GM23338 (cell line): ENCODE measurements at regions not wholly inside any gene's neighbourhood (a gene's known extent, or its start where the extent isn't known, plus 50 kb on each side); places are given as distances from the start of the nearest gene placed in this dataset.

Source experiments
- ATAC-seq: fragments of 200-7000 bp; cut with Tn5 transposase; 3 replicates; pipeline ENCODE4 v1.9.1; 2020
- DNase-seq: peaks from one replicate; pipeline ENCODE4 v3.0.0-alpha.2; 2015; ENCODE audit warnings: low spot score
- H2AFZ ChIP-seq: fragments of 200-600 bp; sonication (generic); 2 replicates; pipeline ENCODE4 v1.8.0; 2016; ENCODE audit warnings: antibody characterized with exemption, mild to moderate bottlenecking, moderate library complexity
- H3F3A ChIP-seq: fragments of 200-600 bp; sonication (generic); replicated peaks from 2 replicates; pipeline ENCODE4 v1.8.0; 2017; ENCODE audit warnings: antibody characterized with exemption, mixed run types, low read depth
- H3K27ac ChIP-seq: fragments of 200-600 bp; sonication (generic); 2 replicates; pipeline ENCODE4 v1.6.1; 2016; ENCODE audit warnings: low read depth
- H3K27me3 ChIP-seq: fragments of 200-600 bp; sonication (generic); 2 replicates; pipeline ENCODE4 v1.8.0; 2016; ENCODE audit warnings: mild to moderate bottlenecking, mixed run types, moderate library complexity; ENCODE audit not compliant: insufficient read depth
- H3K36me3 ChIP-seq: fragments of 200-600 bp; sonication (generic); 2 replicates; pipeline ENCODE4 v1.8.0; 2016; ENCODE audit warnings: mild to moderate bottlenecking; ENCODE audit not compliant: insufficient read depth
- H3K4me1 ChIP-seq: fragments of 200-600 bp; sonication (generic); 2 replicates; pipeline ENCODE4 v1.8.0; 2016; ENCODE audit warnings: mild to moderate bottlenecking, moderate library complexity; ENCODE audit not compliant: insufficient read depth
- H3K4me2 ChIP-seq: fragments of 200-600 bp; sonication (generic); 2 replicates; pipeline ENCODE4 v1.7.1; 2017; ENCODE audit warnings: mixed run types
- H3K4me3 ChIP-seq: fragments of 200-600 bp; sonication (generic); 2 replicates; pipeline ENCODE4 v1.6.1; 2016; ENCODE audit warnings: mixed run types
- H3K79me2 ChIP-seq: fragments of 200-600 bp; sonication (generic); replicated peaks from 2 replicates; pipeline ENCODE4 v1.8.0; 2017; ENCODE audit warnings: mild to moderate bottlenecking; ENCODE audit not compliant: insufficient read depth
- H3K9me2 ChIP-seq: fragments of 200-600 bp; sonication (generic); 2 replicates; pipeline ENCODE4 v1.8.0; 2017; ENCODE audit not compliant: insufficient read depth
- H4K20me1 ChIP-seq: fragments of 200-600 bp; sonication (generic); replicated peaks from 2 replicates; pipeline ENCODE4 v1.8.0; 2017; ENCODE audit warnings: mild to moderate bottlenecking; ENCODE audit not compliant: insufficient read depth
- H3K27ac Mint-ChIP-seq: 2 replicates; pipeline ENCODE4 v1.8.0; 2020; ENCODE audit warnings: inconsistent platforms, mild to moderate bottlenecking, moderate library complexity, mixed read lengths
- H3K27me3 Mint-ChIP-seq: 3 replicates; pipeline ENCODE4 v1.8.0; 2022; ENCODE audit warnings: low read depth, mild to moderate bottlenecking, moderate library complexity, mixed read lengths, inconsistent platforms; ENCODE audit not compliant: insufficient read depth, poor library complexity
- H3K36me3 Mint-ChIP-seq: 3 replicates; pipeline ENCODE4 v1.8.0; 2021; ENCODE audit warnings: low read depth, mild to moderate bottlenecking, inconsistent platforms, moderate library complexity, mixed read lengths
- H3K4me1 Mint-ChIP-seq: 3 replicates; pipeline ENCODE4 v1.8.0; 2020; ENCODE audit warnings: mild to moderate bottlenecking, inconsistent platforms, mixed read lengths
- H3K4me3 Mint-ChIP-seq: 3 replicates; pipeline ENCODE4 v1.8.0; 2021; ENCODE audit warnings: moderate library complexity, mild to moderate bottlenecking, inconsistent platforms, mixed read lengths
- H3K9me3 Mint-ChIP-seq: 3 replicates; pipeline ENCODE4 v1.8.0; 2020; ENCODE audit warnings: moderate library complexity, mild to moderate bottlenecking, inconsistent platforms, mixed read lengths
- CREB1 ChIP-seq: fragments of 250-450 bp; sonication (Bioruptor Pico); IDR thresholded peaks from 2 replicates; pipeline ENCODE4 v1.5.0; 2020; ENCODE audit warnings: low read depth, mild to moderate bottlenecking, moderate library complexity
- JUNB ChIP-seq: IDR thresholded peaks from one replicate; pipeline ENCODE4 v1.6.1; 2016; ENCODE audit warnings: antibody characterized with exemption; ENCODE audit not compliant: unreplicated experiment
- STAT1 ChIP-seq: IDR thresholded peaks from one replicate; pipeline ENCODE4 v1.6.1; 2016; ENCODE audit warnings: antibody characterized with exemption; ENCODE audit not compliant: unreplicated experiment
- TF ChIP-seq, protein P1 (sequence below), 2 experiments: fragments of 200-600 bp in 1 of 2; sonication (generic) in 1 of 2; conservative IDR thresholded peaks; 2 replicates each; pipeline versions ENCODE4 v1.5.1 to v1.6.1; 2016 to 2017; ENCODE audit warnings: antibody characterized with exemption in 2 of 2, low read depth in 2 of 2, mild to moderate bottlenecking in 2 of 2, moderate library complexity in 1 of 2
- TF ChIP-seq, protein P2 (sequence below): fragments of 250-450 bp; sonication (Bioruptor Pico); IDR thresholded peaks from 2 replicates; pipeline ENCODE4 v1.5.0; 2020; ENCODE audit warnings: mild to moderate bottlenecking, moderate library complexity

DNA sequence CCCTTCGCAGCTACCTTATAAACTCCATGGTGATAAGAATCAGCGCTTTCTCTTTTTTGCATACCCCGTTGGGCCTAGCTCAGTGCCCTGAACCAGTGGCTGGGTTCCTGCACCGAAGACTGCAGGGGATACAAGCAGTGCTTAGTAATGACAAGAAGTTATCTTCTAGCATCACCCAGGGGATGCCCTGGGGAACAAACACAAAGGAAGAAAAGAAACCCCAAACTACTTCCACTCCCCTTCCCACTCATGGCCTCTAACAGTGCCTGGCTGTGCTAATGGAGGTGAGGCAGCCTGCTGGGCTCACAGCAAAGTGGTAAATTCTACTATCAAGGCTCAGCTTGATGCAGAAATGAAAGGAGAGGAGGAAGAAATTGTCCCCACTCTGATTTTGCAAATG, 314.7 kb downstream of the TXNL1 start:
- no peaks in the 10 kb centered on the region for H3K27me3 ChIP-seq
- Mint-ChIP-seq H3K9me3 (no peaks in the 10 kb centered on the region), H3K36me3 (no peaks in the 10 kb centered on the region), H3K4me3 (no peak overlapping the region), H3K27ac (no peak overlapping the region), H3K27me3 (peaks cover 5% of the 10 kb centered on the region), H3K4me1 (peaks cover 5% of the 10 kb centered on the region; the same call in 1 of the 3 replicates)
- H3K79me2 ChIP-seq: no peaks in the 10 kb centered on the region
- peak overlapping the region; percentile 57; the same call in 1 of the 2 replicates for H2AFZ ChIP-seq
- no peak overlapping the region for H3K27ac ChIP-seq
- no peaks in the 10 kb centered on the region for H3F3A ChIP-seq
- no peaks in the 10 kb centered on the region for H3K4me1 ChIP-seq
- H4K20me1 ChIP-seq: no peaks in the 10 kb centered on the region
- H3K36me3 ChIP-seq: no peaks in the 10 kb centered on the region
- H3K4me2 ChIP-seq: no peak overlapping the region
- no peak for TF ChIP-seq STAT1
- TF ChIP-seq, protein P1, sequence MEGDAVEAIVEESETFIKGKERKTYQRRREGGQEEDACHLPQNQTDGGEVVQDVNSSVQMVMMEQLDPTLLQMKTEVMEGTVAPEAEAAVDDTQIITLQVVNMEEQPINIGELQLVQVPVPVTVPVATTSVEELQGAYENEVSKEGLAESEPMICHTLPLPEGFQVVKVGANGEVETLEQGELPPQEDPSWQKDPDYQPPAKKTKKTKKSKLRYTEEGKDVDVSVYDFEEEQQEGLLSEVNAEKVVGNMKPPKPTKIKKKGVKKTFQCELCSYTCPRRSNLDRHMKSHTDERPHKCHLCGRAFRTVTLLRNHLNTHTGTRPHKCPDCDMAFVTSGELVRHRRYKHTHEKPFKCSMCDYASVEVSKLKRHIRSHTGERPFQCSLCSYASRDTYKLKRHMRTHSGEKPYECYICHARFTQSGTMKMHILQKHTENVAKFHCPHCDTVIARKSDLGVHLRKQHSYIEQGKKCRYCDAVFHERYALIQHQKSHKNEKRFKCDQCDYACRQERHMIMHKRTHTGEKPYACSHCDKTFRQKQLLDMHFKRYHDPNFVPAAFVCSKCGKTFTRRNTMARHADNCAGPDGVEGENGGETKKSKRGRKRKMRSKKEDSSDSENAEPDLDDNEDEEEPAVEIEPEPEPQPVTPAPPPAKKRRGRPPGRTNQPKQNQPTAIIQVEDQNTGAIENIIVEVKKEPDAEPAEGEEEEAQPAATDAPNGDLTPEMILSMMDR (conservative IDR thresholded peaks at IDR 0.05; ENCODE audit: low read depth in 2 of 2): peak in 1 of 2 experiments; percentile 15; a peak in 1 of 4 replicates
- TF ChIP-seq, protein P2, sequence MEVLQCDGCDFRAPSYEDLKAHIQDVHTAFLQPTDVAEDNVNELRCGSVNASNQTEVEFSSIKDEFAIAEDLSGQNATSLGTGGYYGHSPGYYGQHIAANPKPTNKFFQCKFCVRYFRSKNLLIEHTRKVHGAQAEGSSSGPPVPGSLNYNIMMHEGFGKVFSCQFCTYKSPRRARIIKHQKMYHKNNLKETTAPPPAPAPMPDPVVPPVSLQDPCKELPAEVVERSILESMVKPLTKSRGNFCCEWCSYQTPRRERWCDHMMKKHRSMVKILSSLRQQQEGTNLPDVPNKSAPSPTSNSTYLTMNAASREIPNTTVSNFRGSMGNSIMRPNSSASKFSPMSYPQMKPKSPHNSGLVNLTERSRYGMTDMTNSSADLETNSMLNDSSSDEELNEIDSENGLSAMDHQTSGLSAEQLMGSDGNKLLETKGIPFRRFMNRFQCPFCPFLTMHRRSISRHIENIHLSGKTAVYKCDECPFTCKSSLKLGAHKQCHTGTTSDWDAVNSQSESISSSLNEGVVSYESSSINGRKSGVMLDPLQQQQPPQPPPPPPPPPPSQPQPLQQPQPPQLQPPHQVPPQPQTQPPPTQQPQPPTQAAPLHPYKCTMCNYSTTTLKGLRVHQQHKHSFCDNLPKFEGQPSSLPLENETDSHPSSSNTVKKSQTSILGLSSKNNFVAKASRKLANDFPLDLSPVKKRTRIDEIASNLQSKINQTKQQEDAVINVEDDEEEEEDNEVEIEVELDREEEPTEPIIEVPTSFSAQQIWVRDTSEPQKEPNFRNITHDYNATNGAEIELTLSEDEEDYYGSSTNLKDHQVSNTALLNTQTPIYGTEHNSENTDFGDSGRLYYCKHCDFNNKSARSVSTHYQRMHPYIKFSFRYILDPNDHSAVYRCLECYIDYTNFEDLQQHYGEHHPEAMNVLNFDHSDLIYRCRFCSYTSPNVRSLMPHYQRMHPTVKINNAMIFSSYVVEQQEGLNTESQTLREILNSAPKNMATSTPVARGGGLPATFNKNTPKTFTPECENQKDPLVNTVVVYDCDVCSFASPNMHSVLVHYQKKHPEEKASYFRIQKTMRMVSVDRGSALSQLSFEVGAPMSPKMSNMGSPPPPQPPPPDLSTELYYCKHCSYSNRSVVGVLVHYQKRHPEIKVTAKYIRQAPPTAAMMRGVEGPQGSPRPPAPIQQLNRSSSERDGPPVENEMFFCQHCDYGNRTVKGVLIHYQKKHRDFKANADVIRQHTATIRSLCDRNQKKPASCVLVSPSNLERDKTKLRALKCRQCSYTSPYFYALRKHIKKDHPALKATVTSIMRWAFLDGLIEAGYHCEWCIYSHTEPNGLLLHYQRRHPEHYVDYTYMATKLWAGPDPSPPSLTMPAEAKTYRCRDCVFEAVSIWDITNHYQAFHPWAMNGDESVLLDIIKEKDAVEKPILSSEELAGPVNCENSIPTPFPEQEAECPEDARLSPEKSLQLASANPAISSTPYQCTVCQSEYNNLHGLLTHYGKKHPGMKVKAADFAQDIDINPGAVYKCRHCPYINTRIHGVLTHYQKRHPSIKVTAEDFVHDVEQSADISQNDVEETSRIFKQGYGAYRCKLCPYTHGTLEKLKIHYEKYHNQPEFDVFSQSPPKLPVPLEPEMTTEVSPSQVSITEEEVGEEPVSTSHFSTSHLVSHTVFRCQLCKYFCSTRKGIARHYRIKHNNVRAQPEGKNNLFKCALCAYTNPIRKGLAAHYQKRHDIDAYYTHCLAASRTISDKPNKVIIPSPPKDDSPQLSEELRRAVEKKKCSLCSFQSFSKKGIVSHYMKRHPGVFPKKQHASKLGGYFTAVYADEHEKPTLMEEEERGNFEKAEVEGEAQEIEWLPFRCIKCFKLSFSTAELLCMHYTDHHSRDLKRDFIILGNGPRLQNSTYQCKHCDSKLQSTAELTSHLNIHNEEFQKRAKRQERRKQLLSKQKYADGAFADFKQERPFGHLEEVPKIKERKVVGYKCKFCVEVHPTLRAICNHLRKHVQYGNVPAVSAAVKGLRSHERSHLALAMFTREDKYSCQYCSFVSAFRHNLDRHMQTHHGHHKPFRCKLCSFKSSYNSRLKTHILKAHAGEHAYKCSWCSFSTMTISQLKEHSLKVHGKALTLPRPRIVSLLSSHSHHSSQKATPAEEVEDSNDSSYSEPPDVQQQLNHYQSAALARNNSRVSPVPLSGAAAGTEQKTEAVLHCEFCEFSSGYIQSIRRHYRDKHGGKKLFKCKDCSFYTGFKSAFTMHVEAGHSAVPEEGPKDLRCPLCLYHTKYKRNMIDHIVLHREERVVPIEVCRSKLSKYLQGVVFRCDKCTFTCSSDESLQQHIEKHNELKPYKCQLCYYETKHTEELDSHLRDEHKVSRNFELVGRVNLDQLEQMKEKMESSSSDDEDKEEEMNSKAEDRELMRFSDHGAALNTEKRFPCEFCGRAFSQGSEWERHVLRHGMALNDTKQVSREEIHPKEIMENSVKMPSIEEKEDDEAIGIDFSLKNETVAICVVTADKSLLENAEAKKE (CRISPR knock-in tag): no peak
- TF ChIP-seq CREB1 (CRISPR knock-in tag): no peak
- no peak for TF ChIP-seq JUNB
- no peak overlapping the region for H3K4me3 ChIP-seq
- peak; percentile 54 for ATAC-seq
- no peak for DNase-seq
- H3K9me2 ChIP-seq: peaks cover 6% of the 10 kb centered on the region
